GM20431 (cell line): ENCODE measurements at regions not wholly inside any gene's neighbourhood (a gene's known extent, or its start where the extent isn't known, plus 50 kb on each side); places are given as distances from the start of the nearest gene placed in this dataset.

Source experiments
- in situ Hi-C: fragments of 300-500 bp; cut with MseI, MboI; formaldehyde crosslinking; loops from one replicate; pipeline ENCODE4 v1.15.0; 2020; ENCODE audit warnings: low sequenced_read_pairs; ENCODE audit not compliant: unreplicated experiment

DNA sequence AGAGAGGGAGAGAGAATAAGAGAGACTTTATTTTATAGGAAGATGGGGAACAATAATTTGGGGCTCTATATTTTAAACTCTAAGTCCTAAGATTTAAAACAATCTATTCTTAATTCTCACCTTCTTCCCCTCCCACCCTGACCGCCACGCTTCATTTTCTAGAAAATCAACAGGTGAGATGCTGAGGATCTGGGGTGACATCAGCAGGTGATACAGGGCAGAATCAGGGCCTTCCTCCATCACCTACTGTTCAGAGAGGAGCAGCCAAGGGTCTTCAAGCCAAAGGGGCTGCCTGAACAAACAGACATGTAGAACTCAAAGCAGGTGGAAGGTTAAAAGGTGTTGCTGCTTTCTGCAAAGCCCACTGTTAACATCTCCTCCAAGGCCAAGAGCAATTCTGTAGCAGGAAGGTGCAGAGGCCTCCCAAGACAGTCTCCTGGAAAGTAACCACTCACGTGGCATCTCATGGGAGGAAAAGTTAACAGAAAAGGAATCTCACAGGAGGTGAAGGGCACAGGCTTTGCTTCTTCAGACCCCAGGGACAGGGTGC lies 183.6 kb upstream of the TLE3 start:
- in situ Hi-C loops: no loop called here

DNA sequence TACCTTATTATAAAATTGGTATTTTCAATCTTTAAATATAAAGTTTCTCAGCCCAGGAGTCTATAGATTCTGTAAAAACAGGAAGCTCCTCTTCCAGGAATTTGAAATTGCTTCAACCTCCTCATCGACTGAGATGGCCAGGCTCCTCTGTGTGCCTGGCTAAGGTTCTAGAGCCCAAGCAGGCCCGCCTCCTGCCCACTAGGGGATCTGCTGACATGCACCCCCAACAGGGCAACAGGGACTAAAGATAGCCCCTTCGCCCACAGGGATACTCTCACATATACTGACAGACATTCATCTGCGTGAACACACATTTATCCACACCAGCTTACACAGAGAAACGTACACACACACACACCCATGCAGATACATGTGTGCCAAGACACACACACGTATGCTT lies 183.1 kb upstream of the TLE3 start:
- in situ Hi-C loops: no loop called here

DNA sequence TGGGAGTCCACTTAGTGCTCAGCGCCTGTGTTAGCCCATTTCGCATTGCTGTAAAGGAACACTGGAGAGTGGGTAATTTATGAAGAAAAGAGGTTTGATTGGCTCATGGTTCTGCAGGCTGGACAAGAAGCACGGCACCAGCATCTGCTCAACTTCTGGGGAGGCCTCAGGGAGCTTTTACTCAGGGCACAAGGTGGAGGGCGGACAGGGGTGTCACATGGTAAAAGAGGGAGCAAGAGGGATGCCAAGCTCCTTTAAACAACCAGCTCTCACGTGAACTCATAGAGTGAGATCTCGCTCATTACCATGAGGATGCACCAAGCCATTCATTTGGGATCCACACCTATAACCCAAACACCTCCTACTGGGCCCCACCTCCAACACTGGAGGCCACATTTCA lies 181.4 kb upstream of the TLE3 start:
- in situ Hi-C loops: no loop called here

DNA sequence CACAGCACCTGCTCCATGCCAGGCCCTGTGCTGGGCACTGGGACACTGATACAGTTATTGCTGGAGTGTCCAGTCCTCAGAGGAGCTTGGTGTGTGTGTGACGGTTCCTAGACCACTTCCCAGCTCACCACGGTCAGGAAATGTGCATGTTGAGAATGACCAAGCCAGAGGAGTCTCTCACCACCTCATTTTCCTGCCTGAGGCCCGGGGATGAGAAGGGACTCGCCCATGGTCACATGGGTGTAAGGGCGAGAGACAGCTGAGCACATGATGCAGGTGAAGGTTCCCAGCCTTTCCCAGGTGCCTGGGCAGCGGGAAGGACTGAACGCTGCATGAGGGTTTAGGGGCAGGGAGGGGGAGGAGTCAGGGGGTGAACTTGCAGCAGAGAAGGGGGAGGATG lies 180.9 kb upstream of the TLE3 start:
- in situ Hi-C loops: no loop called here

DNA sequence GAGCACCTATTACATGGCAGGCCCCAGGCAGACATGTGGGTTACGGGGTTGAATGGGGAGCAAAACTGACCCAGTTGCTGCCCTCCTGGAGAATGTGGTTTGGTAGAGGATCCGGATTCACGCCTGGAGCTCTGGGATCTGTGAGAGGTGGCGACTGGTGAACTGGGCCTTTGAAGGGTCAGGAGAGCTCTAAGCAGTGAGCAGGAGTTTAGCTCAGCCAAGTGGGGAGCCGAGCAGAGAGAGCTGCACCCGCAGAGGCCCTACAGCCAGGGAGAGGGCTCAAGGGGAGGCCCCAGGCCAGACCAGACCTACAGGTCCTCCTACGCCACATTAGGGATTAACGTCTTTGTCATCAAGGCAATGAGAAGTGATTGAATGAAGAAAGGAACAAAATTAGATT lies 179.8 kb upstream of the TLE3 start:
- in situ Hi-C loops: no loop called here

DNA sequence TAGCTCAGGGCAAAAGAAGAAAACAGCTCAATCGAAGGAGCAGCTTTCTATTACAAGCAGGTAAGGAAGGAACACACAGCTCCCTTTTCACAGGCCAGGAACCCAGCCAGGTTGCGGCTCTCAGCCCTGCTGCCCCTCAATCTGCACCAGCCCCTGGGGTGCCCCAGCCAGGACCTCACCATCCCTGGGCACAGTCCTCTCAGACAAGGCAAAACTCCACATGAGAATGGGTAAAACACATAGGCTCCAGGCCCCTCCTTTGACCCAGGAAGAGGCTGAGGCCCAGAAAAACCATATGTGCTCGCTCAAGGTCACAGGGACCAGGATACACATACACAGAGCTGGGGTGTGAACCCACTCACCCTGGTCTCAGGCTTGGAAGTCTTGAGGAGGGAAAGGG lies 178.7 kb upstream of the TLE3 start:
- in situ Hi-C loops: no loop called here

DNA sequence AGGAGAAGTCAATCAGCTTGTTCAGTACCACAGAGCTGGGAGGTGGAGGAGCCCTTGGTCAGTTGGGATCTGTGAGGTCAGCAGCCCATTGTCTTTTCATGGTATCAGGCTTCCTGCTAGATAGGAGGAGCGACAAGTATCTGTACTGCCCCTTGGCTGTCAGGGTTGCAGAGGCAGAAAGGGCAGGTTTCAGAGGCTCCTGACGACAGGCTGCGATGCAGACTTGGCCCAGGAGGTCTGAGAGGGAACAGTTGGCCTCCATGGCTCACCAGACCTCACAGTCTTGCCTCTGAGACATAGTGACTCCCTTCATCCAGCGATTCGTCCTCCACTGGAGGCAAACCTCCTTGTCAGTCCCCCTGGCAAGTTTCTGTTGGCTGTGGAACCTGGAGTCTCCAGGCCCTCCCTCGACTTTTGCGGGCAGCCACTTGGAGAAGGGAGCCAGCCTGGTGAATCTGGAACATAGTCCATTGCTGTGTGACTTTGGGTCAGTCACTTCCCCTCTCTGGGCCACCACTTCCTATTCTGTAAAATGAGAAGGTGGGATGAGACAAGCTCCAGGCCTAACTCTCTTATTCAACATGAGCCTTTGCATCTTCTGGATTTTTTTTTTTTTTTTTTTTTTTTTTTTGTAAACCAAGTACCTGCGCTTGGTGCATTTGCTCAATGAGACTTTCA lies 177.9 kb upstream of the TLE3 start:
- in situ Hi-C loops: no loop called here

DNA sequence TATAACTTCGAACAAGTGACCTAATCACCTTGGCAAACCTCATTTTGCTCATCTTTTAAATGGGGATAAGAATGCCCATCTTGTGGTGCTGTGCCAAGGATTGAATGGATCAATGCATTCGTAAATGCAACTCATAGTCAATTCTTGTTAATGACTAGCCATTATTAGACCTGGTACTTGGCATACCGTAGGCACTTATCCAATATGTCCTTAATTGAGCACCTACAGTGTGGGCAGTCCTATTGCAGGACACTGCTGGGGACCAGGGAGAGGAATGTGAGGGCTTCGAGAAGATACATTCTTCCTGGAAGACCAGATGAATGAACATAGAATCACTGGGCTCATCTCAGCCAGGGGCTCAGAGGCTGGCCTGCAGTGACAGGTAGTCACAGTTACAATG lies 177.2 kb upstream of the TLE3 start:
- in situ Hi-C loops: no loop called here

DNA sequence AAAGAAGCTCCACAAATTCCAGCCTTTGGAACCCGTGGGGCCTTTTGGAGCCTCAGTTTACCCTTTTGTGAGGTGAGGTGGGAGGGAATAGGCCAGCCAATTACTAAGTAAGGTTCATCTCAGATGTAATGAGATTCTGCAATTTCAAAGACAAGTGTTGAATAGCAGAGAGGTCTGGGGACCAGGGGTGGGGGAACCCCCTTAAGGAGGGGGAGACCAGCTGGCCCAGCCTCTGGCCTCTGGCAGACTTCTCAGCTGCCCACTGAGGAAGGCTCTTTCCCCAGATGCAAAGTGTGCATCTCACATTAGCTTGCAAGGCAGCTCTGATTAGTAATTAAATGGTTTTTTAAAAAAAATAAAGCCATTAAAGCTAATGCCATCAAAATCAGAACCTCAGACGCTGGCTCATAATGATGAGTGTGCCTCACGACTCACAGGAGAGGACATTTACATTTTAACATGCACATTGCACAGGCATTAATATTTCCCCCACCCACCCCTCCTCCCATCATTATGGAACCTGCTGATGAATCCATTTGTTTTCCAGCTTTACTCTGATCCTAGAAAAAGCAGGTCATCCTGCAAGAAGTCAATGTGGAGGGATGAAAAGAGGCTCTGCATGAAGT lies 176.7 kb upstream of the TLE3 start:
- in situ Hi-C loops: no loop called here

DNA sequence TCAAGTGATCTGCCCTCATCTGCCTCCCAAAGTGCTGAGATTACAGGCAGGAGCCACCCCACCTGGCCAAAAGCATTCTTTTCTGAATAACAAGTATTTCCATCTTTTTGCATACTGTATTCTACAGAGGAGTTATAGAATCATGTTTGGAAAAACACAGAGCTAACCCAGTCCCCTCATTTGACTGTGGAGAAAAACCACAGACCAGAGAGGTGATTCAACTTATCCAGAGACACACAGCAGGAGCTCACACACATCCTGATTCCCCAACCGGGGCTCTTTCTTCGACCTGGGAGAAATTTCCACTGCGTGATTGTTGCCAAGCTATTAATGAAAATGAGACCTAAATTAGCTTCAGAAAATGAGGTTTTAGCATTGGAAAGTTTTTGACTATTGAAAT lies 176.1 kb upstream of the TLE3 start:
- in situ Hi-C loops: no loop called here

DNA sequence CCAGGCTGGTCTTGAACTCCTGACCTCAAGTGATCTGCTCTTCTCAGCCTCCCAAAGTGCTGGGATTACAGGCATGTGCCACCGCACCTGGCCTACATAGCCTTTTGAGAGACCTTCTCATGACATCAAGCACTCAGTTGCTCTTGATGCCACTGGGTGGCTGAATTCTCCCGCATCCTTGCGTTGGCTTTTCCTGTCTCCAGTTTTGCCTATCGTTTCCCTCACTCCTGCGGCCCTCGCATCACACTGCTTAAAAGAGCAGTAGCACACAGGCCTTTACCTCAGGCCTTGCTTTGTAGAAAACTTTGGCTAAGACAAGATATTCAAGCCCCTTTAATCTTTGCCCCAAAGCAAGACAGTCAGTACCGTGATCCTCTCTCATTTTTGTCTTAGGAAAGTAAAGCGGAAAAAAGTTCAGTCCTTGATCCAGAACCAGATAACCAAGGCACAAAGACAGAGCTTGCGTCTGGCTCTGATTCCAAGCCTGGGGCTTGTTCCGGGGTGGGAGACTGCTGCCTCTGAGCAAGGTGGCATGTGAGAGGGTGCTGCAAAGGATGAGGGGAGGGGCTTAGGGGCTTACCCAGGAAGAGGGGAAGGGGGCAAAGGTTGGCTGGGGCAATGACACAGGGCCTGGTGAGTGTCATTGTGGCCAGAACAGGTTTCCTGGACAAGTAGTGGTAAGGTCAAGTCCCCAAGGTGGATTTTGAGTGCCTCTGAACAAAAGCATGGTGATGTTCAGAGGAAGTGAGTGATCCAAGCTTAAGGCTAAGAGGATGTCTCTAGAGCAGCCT lies 175.0 kb upstream of the TLE3 start:
- in situ Hi-C loops: no loop called here

DNA sequence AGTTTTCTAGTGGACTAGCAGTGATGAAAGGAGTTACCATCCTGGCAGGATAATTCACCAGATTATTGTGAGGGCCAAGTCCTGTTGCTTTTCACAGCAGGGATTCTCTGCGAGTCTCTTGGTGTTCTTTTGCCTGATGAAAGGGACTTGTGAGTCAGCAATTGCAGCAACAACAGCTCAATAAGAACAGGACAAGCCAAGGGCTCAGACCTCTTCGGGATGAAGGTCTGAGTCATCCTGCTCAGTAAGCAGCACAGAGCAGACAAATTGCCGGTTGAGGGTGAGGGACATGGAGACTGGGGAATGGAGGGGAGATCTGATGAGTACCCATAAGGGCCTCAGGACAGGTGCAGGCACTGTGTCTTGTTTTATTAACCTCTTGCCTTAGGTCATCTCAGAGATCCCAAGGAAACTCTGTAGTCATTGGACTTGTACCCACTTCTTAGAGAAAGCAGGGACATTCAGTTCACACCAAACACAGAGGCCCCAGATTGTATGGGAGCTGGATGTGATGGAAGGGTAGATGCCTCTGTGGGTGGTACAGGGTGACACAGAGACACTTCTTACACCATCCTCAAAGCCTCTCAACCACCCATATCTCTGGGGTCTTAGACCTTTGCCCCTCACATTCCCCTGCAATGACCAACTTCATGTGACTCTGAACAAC lies 173.8 kb upstream of the TLE3 start:
- in situ Hi-C loops: no loop called here

DNA sequence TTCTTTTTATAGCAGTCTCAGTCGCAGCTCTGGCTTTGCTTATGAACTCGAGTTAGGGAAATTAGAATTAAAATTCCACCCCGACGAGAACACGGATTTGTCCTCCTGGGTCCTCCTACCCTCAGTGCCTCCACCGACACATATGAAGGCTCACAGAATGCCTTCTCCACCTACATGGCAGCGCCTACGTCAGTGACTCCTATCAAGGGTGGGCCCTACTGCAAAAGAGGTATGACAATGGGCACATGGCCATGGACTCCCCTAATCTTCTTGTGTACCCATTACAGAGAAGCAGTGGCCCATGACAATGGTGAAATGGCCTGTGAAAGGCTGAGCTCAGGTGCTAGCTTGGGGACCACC lies 173.0 kb upstream of the TLE3 start:
- in situ Hi-C loops: no loop called here

DNA sequence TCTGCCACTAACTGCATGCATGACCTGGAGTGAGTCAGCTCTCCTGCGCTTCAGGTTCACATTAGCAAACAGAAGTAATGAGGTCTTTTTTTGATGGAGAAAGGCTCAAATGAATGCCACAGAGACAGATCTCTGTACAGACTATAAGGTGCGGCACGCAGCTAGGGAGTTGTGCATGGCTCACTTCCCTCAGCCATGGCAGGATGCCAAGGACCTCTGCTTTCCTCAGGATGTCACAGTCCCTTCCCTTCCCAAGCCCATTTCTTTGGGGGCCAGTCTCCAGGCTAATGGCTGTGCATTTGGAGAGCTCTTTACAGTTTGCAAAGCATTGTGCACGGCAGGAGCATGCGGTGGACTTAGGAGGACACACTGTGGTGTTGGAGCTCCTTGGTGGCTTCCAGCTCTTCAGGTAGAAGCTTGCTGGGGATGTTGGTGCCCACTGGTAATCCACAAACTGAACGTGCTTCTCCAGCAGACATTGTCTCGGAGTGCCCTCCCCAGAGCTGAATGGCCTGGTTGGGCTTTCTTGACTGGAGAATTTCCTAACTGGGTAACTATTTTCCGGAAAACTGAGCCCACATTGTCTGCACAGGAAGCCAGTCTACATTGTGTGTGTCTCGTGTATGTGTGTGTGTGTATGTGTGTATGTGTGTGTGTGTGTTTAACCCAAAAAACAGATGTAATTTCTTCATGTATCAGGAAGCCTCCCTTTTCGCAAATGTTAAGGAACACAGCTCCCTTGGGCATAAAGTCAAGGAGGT lies 172.5 kb upstream of the TLE3 start:
- in situ Hi-C loops: no loop called here

DNA sequence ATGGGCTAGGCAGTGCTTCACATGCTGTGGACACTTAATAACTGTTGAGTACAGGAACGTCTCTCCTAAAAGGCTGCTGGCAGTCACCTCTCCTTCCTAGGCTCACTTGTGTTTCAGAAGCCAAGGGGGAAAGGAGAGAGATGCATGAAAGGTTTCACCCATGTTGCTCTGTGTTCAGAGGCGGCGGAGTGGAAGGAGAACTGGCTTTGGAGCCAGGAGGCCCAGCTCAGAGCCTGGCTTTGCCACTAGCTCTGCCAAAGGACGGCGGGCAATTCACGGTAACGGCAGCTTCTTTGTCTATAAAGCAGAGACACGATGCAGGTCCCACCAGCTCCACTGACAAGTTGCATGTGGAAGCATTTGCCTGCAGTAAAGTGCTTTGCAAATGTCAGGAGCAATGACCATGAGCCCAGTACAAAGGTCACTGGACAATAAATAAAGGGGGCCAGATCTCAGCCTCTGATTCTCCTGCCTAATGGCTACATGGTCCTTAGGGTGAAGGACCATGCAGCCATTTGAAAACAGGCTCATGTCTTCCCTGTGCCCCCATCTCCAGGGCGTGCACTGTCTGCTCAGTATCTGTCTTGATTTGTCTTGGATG lies 171.7 kb upstream of the TLE3 start:
- in situ Hi-C loops: no loop called here

DNA sequence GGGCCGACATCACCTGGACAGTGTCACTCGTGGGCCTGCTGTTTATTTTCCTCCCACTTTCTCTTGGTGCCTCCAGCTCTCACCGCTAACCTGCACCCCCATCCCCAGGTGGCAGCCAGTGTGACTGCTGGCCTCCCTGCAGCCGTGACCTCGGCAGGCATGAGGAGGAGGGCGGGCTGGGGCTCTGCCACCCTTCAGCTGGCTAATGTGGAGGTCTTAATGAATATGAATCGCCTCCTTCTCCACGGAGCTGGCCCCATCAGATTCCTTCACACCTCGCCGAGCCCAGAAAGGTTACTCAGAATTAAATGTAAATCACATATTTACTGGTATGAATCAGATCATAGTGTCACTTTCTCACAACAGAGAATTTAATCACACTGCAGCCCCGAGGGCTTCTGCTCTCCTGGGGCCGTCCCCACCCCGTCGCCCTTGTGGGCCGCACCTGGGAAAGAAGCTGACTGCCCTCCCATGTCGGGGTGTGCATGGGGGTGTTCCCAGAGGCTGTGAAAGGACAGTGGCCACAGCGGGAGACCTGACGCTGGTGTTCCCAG lies 171.1 kb upstream of the TLE3 start:
- in situ Hi-C loops: no loop called here

DNA sequence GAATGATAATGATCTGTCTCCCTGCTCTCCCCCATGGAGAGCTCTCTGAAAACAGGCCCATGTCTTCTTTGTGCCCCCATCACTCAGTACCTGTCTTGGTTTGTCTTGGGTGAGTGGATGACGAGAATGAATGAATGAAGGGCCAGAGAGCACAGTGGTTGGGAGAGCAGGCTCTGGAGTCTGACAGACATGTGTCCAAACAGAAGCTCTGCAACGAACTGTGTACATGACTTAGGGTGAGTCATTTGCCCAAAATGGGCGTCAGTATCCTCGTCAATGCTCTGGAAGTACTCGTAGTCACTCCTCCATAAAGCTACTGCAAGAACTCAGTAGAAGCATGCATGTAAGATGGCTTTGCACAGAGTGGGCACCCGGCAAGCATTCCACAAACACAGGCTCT lies 170.2 kb upstream of the TLE3 start:
- in situ Hi-C loops: no loop called here

DNA sequence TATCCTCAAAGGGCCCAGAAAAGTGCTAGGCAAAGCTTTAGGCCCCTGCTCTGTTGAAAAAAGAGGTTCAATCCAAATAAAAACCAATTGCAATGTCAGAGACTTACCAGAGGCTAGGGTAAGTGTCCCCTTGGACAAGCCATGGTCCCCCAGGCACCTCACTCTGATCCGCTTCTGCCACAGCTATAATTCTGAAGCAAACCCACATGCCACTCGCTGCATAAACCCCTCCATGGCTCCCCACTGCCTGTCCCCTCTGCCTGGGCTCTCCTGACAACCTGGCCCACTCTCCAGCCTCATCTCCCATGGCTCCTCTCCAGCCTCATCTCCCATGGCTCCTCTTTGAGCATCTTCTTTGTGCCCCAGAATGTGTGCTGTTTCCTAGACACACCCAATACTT lies 169.6 kb upstream of the TLE3 start:
- in situ Hi-C loops: no loop called here

DNA sequence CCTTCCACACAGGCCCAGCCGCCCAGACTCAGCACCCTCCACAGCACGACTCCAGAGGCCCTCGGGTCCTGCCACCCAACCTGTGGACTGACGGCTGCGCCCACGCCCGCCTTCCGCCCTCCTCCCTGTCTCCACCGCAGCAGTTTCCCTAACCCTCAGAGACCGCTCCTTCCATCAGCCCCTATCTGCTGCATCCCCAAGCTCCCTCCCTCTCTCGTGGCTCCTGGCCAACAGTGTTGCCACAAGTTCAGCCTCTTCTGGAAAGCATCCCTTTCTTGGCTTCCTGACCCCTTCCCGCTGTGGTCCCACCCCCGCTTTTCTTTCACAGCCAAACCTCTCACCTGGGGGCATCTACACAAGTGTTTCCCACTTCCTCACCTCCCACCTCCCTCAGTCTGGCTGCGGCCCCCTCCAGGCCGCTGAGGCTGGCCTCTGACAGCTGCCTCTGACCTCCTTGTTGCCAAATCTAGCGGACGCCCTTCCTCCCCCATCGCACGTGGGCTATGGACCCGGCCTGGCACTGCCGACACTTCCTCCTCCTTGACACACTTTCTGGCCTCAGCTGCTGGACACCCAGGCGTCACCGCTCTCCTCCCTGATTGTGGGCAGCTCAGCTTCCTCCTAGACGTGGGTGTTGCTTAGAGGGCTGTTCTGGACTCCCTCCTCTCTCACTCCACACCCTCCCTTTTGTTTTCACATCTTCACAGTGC lies 168.8 kb upstream of the TLE3 start:
- in situ Hi-C loops: no loop called here
